Lung (tissue), 11 donors: ENCODE measurements at regions not wholly inside any gene's neighbourhood (a gene's known extent, or its start where the extent isn't known, plus 50 kb on each side); places are given as distances from the start of the nearest gene placed in this dataset.

Experiments used
- ATAC-seq: fragments of 200-7000 bp; cut with Tn5 transposase; one replicate; pipeline ENCODE4 v1.9.1; 2020; ENCODE audit warnings: moderate number of reproducible peaks; ENCODE audit not compliant: insufficient read depth, low FRiP score
- DNase-seq, 3 donors: peaks; one replicate each; pipeline ENCODE4 v3.0.0-alpha.2; 2013 to 2017
- H3K27ac ChIP-seq, 2 donors: one replicate each; pipeline ENCODE4 v1.5.1; 2013; ENCODE audit warnings: mild to moderate bottlenecking in 2 of 2, moderate library complexity in 2 of 2, control low read depth in 1 of 2, inconsistent platforms in 1 of 2, low read depth in 1 of 2, low read length in 1 of 2
- H3K27me3 ChIP-seq, 3 donors: one replicate each; pipeline ENCODE4 v1.5.1; 2013; ENCODE audit warnings: low read length in 2 of 3; ENCODE audit not compliant: control insufficient read depth in 3 of 3, insufficient read depth in 3 of 3
- H3K36me3 ChIP-seq, 4 donors: one replicate each; pipeline ENCODE4 v1.5.1; 2013; ENCODE audit warnings: low read length in 4 of 4, mild to moderate bottlenecking in 1 of 4, moderate library complexity in 1 of 4; ENCODE audit not compliant: control insufficient read depth in 4 of 4, insufficient read depth in 4 of 4
- H3K4me1 ChIP-seq, 5 donors: one replicate each; pipeline ENCODE4 v1.5.1; 2013; ENCODE audit warnings: low read length in 5 of 5, mild to moderate bottlenecking in 2 of 5, moderate library complexity in 1 of 5; ENCODE audit not compliant: control insufficient read depth in 5 of 5, insufficient read depth in 5 of 5
- H3K4me3 ChIP-seq: one replicate; pipeline ENCODE4 v1.5.1; 2013; ENCODE audit warnings: mild to moderate bottlenecking, control low read depth, moderate library complexity
- H3K9ac ChIP-seq, 2 donors: one replicate each; pipeline ENCODE4 v1.5.1; 2013; ENCODE audit warnings: low read length in 2 of 2, control low read depth in 1 of 2; ENCODE audit not compliant: insufficient read depth in 1 of 2
- H3K9me3 ChIP-seq, 4 donors: one replicate each; pipeline ENCODE4 v1.5.1; 2013; ENCODE audit warnings: low read length in 3 of 4, mild to moderate bottlenecking in 1 of 4, moderate library complexity in 1 of 4; ENCODE audit not compliant: control insufficient read depth in 4 of 4, insufficient read depth in 3 of 4
- WGBS, 2 donors: extraction: QIAGEN DNeasy Blood & Tissue Kit; methylation state at CpG; one replicate each; pipeline ENCODE4 v1.1.7; 2013; 5-methylcytosine and 5-hydroxymethylcytosine counted together
- TF ChIP-seq, protein P1 (sequence below): IDR thresholded peaks from 2 replicates; pipeline ENCODE4 v1.5.1; 2012; ENCODE audit warnings: mild to moderate bottlenecking; ENCODE audit errors: control extremely low read depth, extremely low read depth
- donor health status: control.
- donor health status: control.
- donor health status: Bipolar disorder and iron deficiency.
- donor health status: healthy.
- donor health status: DM: yes; HTN: yes; CAD: no.

DNA sequence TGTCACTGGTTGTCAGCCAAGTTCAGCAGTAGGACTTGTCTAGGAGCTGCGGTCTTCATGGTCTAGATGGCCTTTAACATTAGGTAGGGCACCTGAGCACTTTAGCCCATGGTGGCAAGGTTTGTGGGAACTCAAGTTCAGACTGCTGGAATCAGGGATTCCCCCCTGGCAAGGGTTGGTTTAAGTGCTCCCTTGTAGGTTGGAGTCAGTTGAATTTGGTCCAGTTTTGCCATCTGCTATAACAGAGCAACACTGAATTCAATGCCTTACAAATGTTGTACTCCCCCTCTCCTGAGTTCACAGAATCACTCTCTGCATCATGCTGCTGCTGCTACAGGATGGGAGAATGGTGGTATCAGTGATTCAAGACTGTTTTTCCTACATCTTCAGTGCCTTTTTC lies 509.3 kb downstream of the VGLL3 start:
- ATAC-seq, result no peak

DNA sequence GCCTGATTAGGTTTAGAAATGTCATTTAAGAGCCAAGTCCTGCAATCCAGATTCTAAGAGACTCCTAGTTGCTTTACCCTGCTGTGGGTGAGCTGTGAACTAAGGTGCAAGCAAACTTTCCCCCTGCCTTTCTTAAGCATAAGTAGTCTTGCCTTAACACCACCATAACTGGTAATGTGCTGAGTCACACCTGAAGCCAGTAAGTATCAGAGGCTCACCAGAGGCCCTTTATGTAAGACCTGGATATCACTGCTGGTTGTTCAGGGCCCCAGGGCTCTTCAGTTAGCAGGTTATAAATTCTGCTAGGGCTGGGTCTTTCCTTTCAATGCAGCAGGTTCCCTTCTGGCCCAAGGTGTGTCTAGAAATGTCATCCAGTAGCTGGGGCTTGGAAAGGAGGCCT lies 509.9 kb downstream of the VGLL3 start:
- TF ChIP-seq, protein P1, sequence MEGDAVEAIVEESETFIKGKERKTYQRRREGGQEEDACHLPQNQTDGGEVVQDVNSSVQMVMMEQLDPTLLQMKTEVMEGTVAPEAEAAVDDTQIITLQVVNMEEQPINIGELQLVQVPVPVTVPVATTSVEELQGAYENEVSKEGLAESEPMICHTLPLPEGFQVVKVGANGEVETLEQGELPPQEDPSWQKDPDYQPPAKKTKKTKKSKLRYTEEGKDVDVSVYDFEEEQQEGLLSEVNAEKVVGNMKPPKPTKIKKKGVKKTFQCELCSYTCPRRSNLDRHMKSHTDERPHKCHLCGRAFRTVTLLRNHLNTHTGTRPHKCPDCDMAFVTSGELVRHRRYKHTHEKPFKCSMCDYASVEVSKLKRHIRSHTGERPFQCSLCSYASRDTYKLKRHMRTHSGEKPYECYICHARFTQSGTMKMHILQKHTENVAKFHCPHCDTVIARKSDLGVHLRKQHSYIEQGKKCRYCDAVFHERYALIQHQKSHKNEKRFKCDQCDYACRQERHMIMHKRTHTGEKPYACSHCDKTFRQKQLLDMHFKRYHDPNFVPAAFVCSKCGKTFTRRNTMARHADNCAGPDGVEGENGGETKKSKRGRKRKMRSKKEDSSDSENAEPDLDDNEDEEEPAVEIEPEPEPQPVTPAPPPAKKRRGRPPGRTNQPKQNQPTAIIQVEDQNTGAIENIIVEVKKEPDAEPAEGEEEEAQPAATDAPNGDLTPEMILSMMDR, result no peak
- no peak overlapping the region for H3K27ac ChIP-seq
- H3K27me3 ChIP-seq, result no peaks in the 10 kb centered on the region
- H3K4me3 ChIP-seq, result no peak overlapping the region
- ATAC-seq, result no peak
- DNase-seq, result no peak
- H3K9ac ChIP-seq, result no peak overlapping the region
- H3K4me1 ChIP-seq, result no peaks in the 10 kb centered on the region
- H3K36me3 ChIP-seq, result no peaks in the 10 kb centered on the region
- peaks cover 0 to 2% (median 0%) of the 10 kb centered on the region in 4 donors for H3K9me3 ChIP-seq

More for the DNA sequence above, 509.3 kb downstream of the VGLL3 start:
- Histone ChIP-seq H3K36me3 (no peaks in the 10 kb centered on the region), H3K9me3 (peaks cover 0 to 2% (median 0%) of the 10 kb centered on the region in 4 donors), H3K27ac (no peak overlapping the region), H3K27me3 (no peaks in the 10 kb centered on the region), H3K4me3 (no peak overlapping the region), H3K4me1 (no peaks in the 10 kb centered on the region), H3K9ac (no peak overlapping the region)
- DNase-seq, result no peak
- WGBS, 2 donors, result 82 to 89% methylated on average over 1 of the region's 1 CpG
- TF ChIP-seq, protein P1, result no peak

DNA sequence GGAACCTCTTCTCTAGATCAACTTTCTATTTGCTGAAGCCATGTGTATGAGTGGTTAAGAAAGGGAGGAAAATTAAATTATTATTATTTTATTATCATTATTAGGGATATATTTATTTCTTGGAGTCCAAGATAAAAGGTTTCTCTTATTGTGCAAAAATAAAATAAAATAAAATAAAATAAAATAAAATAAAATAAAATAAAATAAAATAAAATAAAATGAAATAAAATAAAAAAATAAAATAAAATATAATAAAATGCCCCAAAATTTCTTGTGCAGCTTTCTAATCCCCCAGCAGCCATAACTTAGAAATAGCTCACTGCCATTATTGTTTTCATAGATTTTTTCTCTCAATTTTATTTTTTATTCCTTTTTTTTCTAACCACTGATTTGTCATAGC lies 526.8 kb downstream of the VGLL3 start:
- H3K27ac ChIP-seq, result no peak overlapping the region
- TF ChIP-seq, protein P1, result no peak
- no peak overlapping the region for H3K9ac ChIP-seq
- H3K9me3 ChIP-seq, result no peaks in the 10 kb centered on the region
- no peaks in the 10 kb centered on the region for H3K27me3 ChIP-seq
- peaks cover 0 to 3% (median 0%) of the 10 kb centered on the region in 5 donors for H3K4me1 ChIP-seq
- H3K36me3 ChIP-seq, result no peaks in the 10 kb centered on the region
- DNase-seq (no peak), ATAC-seq (no peak)
- H3K4me3 ChIP-seq, result no peak overlapping the region

DNA sequence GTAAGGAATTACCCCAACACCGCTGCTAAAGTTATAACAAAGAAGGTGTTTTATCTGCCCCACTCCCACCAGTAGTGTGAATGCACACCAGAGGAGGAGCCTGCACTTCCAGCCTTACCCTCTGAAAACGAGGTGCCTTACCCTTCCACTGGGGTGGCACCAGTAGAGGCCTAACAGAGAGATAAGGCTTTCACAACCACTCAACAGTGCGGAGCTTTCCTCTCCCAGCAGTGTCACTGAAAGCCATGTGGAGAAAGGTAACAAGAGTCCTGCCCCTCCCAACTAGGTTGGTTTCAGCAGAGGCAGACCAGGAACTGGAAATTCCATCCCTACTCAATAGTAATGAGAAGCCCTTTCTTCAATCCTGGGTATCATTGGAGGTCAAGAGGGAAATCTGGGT lies 539.2 kb downstream of the VGLL3 start:
- Histone ChIP-seq H3K4me1 (no peaks in the 10 kb centered on the region), H3K27me3 (no peaks in the 10 kb centered on the region), H3K9ac (no peak overlapping the region), H3K36me3 (no peaks in the 10 kb centered on the region), H3K9me3 (no peaks in the 10 kb centered on the region), H3K27ac (no peak overlapping the region), H3K4me3 (no peak overlapping the region)
- TF ChIP-seq, protein P1, result no peak
- ATAC-seq (no peak), DNase-seq (no peak)
- 70 to 72% methylated on average over 3 of the region's 3 CpGs for WGBS, 2 donors
